Stimulated activated naive CD8-positive, alpha-beta T cell treated with anti-CD3 and anti-CD28 coated beads, Interleukin-15, Interleukin-2, amounts not matched to agents 100 U/mL and 50 U/mL, for 24 hours (primary cell): ENCODE measurements at regions not wholly inside any gene's neighbourhood (a gene's known extent, or its start where the extent isn't known, plus 50 kb on each side); places are given as distances from the start of the nearest gene placed in this dataset.

Experiments
- ATAC-seq: fragments of 150-1000 bp; cut with Tn5 transposase; one replicate; pipeline ENCODE4 v1.10.0; 2021
- DNase-seq: peaks from one replicate; pipeline ENCODE4 v3.0.0; 2021

GRCh38 chr15:62988701-62989100 lies 53.8 kb upstream of the TPM1 start:
- ATAC-seq (no peak), DNase-seq (no peak)

DNA sequence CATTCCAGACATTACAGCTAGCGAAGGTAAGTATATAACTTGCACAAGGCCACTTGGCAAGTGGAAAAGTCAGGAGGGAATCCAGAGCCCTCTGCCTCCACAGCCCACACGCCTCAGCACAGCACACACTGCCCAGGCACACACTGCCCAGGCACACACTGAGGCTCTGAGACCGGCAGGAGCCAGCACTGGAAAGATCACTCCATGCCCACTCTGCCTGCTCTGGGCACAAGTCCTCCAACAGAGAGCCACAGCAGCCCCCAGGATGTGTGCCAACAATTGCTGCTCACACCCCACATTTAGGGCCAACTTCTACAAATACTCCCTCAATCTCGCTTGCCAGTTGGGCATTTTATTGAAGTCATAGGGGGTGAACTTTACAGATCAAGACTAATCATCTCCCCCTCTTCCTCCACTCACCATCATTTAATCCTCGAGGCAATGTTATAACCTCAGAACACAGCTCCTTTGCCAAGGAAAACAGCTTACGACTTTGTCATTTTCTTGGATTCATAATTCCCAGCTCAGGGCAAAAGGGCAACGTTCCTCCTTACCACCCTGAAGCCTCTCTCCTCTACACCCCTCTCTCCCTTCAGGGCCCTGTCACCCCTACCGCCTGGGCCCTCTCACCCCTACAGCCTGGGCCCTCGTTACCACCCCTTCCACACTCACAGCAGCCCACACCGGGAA lies 53.0 kb upstream of the TPM1 start:
- ATAC-seq (no peak), DNase-seq (no peak)

DNA sequence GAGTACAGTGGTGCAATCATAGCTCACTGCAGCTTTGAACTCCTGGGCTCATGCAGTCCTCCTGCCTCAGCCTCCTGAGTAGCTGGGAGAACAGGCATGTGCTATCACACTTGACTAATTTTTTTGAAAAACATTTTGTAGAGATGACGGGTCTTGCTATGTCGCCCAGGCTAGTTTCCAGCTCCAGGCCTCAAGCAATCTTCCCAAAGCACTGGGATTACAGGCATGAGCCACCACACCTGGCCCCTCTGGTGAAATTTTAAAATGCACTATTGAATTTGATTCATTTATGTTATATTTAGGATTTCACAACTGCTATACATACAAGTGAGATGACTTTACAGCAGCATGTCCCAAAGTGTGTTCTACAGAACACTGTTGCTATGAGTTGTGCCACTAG lies 50.8 kb upstream of the TPM1 start:
- DNase-seq: no peak
- no peak for ATAC-seq

DNA sequence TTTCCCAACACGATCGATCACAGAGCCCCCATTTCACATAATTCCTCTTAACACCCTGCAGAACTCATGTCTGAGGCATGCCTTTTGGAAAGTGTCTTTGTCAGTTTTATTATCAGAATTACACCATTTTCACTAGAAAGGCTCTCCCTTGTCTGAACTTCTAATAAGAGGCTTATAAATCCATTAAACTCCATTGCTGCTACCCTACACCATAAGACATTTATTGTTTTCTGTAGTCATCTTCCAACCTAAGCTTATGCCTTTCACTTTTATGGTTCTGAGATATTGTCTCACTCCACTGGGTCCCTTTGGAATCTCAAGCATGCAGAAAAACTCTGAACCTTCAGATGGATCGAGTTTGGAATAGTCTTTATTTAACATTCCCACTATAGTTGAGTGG lies 50.2 kb upstream of the TPM1 start:
- ATAC-seq: no peak

More for the DNA sequence above, 50.2 kb upstream of the TPM1 start:
- DNase-seq: no peak
